ENCODE measurements at regions not wholly inside any gene's neighbourhood (a gene's known extent, or its start where the extent isn't known, plus 50 kb on each side); places are given as distances from the start of the nearest gene placed in this dataset.
"Not testable (repeated sequence)": the region's sequence is repeated elsewhere in the genome, so short reads cannot be mapped to it uniquely, and the experiment has no call there.

DNA sequence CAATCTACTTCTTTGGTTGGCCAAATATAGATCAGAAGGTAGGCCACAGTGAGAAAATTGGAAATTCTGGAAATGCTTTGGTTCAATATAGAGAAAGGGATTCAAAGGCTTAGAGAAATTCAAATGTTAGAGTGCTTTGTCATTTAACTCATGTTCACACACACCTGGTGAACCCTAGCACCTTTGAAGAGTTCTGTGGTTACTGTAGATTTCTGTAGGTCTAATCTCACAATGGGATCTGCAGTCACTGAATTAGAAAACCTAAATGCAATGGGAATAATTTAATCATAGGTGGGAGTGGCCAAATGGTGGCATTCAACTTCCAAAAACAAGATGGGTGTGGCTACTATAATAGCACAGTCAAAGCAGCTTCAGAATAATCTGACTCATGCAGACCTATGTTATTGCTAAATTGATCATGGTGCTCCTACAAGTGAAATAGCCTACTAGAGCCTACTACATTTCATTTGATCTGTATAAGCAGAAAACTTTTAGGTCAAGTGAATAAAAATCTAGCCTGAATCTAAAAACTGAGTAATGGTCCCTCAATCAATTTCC lies 1152.9 kb downstream of the PCDH9 start:
- no peak overlapping the region for H3K4me3 ChIP-seq (ENCODE audit: low read depth, low read length)

GRCh38 chr13:66076417-66076816 lies 1153.7 kb downstream of the PCDH9 start:
- no peak overlapping the region for H3K4me3 ChIP-seq (ENCODE audit: low read depth, low read length)
- TF ChIP-seq, protein P1, sequence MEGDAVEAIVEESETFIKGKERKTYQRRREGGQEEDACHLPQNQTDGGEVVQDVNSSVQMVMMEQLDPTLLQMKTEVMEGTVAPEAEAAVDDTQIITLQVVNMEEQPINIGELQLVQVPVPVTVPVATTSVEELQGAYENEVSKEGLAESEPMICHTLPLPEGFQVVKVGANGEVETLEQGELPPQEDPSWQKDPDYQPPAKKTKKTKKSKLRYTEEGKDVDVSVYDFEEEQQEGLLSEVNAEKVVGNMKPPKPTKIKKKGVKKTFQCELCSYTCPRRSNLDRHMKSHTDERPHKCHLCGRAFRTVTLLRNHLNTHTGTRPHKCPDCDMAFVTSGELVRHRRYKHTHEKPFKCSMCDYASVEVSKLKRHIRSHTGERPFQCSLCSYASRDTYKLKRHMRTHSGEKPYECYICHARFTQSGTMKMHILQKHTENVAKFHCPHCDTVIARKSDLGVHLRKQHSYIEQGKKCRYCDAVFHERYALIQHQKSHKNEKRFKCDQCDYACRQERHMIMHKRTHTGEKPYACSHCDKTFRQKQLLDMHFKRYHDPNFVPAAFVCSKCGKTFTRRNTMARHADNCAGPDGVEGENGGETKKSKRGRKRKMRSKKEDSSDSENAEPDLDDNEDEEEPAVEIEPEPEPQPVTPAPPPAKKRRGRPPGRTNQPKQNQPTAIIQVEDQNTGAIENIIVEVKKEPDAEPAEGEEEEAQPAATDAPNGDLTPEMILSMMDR (conservative IDR thresholded peaks at IDR 0.05; ENCODE audit: low read depth, low read length), result no peak
- no peak for DNase-seq (ENCODE audit: low read depth)

More for the DNA sequence above, 1152.9 kb downstream of the PCDH9 start:
- TF ChIP-seq, protein P1 (conservative IDR thresholded peaks at IDR 0.05; ENCODE audit: low read depth, low read length), result no peak
- no peak for DNase-seq (ENCODE audit: low read depth)

- no peak overlapping the region for H3K4me3 ChIP-seq (ENCODE audit: low read depth, low read length)
- TF ChIP-seq, protein P1 (conservative IDR thresholded peaks at IDR 0.05; ENCODE audit: low read depth, low read length), result no peak
- DNase-seq (ENCODE audit: low read depth), result no peak
Observed at GRCh38 chr13:66074018-66074615, 1156.0 kb downstream of the PCDH9 start.

- not testable (repeated sequence) for DNase-seq (ENCODE audit: low read depth); H3K4me3 ChIP-seq (ENCODE audit: low read depth, low read length)
Observed at GRCh38 chr13:66072097-66072496, 1158.0 kb downstream of the PCDH9 start.

GRCh38 chr13:66071608-66072007 lies 1158.5 kb downstream of the PCDH9 start:
- TF ChIP-seq, protein P1 (conservative IDR thresholded peaks at IDR 0.05; ENCODE audit: low read depth, low read length), result no peak
- DNase-seq (ENCODE audit: low read depth), result no peak
- no peak overlapping the region for H3K4me3 ChIP-seq (ENCODE audit: low read depth, low read length)

DNA sequence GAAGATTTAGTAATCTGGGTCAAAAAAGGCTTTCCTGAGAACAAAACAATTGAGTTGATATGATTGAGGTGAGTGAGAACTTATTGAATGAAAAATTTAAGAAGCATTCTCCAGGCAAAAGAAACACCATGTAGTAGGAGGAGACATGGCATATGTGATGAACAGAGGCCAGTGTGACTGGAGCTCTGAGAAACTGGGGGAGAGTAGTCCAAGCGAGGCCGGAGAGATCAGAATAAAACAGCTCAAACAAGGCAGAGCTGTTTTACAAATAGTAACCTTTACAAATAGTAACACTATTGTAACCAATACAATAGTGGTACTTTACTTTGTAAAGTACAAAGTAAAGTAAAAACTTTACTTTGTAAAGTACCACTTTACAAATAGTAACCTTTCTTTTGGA lies 1159.1 kb downstream of the PCDH9 start:
- no peak for DNase-seq (ENCODE audit: low read depth)
- no peak overlapping the region for H3K4me3 ChIP-seq (ENCODE audit: low read depth, low read length)
- TF ChIP-seq, protein P1 (conservative IDR thresholded peaks at IDR 0.05; ENCODE audit: low read depth, low read length), result no peak

DNA sequence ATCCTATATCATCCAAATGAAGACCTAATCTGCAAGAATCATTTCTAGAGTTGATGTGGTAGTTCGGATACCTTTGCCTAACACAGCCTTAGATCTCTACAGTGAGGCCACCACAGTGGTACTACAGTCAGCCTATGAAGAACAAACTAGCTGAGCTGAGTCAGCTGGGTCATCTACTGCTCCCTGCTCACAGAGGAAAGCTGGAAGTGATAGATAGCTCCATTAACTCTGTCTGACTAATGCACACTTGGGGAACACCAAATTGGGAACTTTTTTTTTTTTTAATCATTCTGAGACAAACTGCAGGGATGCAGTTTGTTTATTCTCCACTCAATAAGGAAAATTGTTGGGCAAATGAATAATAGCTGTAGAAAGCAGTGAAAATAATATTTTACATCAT lies 1160.6 kb downstream of the PCDH9 start:
- no peak overlapping the region for H3K4me3 ChIP-seq (ENCODE audit: low read depth, low read length)
- no peak for DNase-seq (ENCODE audit: low read depth)
- TF ChIP-seq, protein P1 (conservative IDR thresholded peaks at IDR 0.05; ENCODE audit: low read depth, low read length), result no peak
